ENCODE measurements at regions not wholly inside any gene's neighbourhood (a gene's known extent, or its start where the extent isn't known, plus 50 kb on each side); places are given as distances from the start of the nearest gene placed in this dataset.
"Not testable (repeated sequence)": the region's sequence is repeated elsewhere in the genome, so short reads cannot be mapped to it uniquely, and the experiment has no call there.

- H3K36me3 ChIP-seq (ENCODE audit: control insufficient read depth in 2 of 3, insufficient read depth in 3 of 3, low read length in 3 of 3); H3K4me1 Mint-ChIP-seq; intact Hi-C loops (cut with micrococcal nuclease); DNase-seq; H3K36me3 Mint-ChIP-seq; H3K27me3 Mint-ChIP-seq; H3K27ac ChIP-seq (ENCODE audit: low read depth, low read length); ATAC-seq; H3K9me3 ChIP-seq (ENCODE audit: control insufficient read depth in 2 of 3, low read length in 3 of 3); H3K27me3 ChIP-seq (ENCODE audit: control insufficient read depth in 2 of 2, insufficient read depth in 2 of 2, low read length in 2 of 2); H3K4me3 ChIP-seq (ENCODE audit: low read length); H3K4me1 ChIP-seq (ENCODE audit: control insufficient read depth in 2 of 2, insufficient read depth in 2 of 2, low read length in 2 of 2); POLR2A ChIA-PET; CTCF ChIA-PET; H3K27ac Mint-ChIP-seq; H3K4me3 Mint-ChIP-seq; H3K9me3 Mint-ChIP-seq: not testable (repeated sequence)
Observed at GRCh38 chr4:118432359-118432758, 79.6 kb upstream of the PRSS12 start.

GRCh38 chr4:118433612-118434375 lies 81.0 kb upstream of the PRSS12 start:
- ATAC-seq; H3K27ac Mint-ChIP-seq; H3K36me3 ChIP-seq (ENCODE audit: control insufficient read depth in 2 of 3, insufficient read depth in 3 of 3, low read length in 3 of 3); intact Hi-C loops (cut with micrococcal nuclease); H3K9me3 Mint-ChIP-seq; H3K9me3 ChIP-seq (ENCODE audit: control insufficient read depth in 2 of 3, low read length in 3 of 3); H3K27me3 ChIP-seq (ENCODE audit: control insufficient read depth in 2 of 2, insufficient read depth in 2 of 2, low read length in 2 of 2); H3K4me1 ChIP-seq (ENCODE audit: control insufficient read depth in 2 of 2, insufficient read depth in 2 of 2, low read length in 2 of 2); POLR2A ChIA-PET; H3K27me3 Mint-ChIP-seq; CTCF ChIA-PET; DNase-seq; H3K4me3 Mint-ChIP-seq; H3K36me3 Mint-ChIP-seq; H3K4me1 Mint-ChIP-seq; H3K4me3 ChIP-seq (ENCODE audit: low read length); H3K27ac ChIP-seq (ENCODE audit: low read depth, low read length): not testable (repeated sequence)

- H3K9me3 Mint-ChIP-seq; H3K27me3 Mint-ChIP-seq; H3K9me3 ChIP-seq (ENCODE audit: control insufficient read depth in 2 of 3, low read length in 3 of 3); H3K27me3 ChIP-seq (ENCODE audit: control insufficient read depth in 2 of 2, insufficient read depth in 2 of 2, low read length in 2 of 2); CTCF ChIA-PET; ATAC-seq; H3K4me1 ChIP-seq (ENCODE audit: control insufficient read depth in 2 of 2, insufficient read depth in 2 of 2, low read length in 2 of 2); H3K4me3 Mint-ChIP-seq; H3K4me3 ChIP-seq (ENCODE audit: low read length); intact Hi-C loops (cut with micrococcal nuclease); H3K4me1 Mint-ChIP-seq; H3K36me3 ChIP-seq (ENCODE audit: control insufficient read depth in 2 of 3, insufficient read depth in 3 of 3, low read length in 3 of 3); H3K36me3 Mint-ChIP-seq; H3K27ac ChIP-seq (ENCODE audit: low read depth, low read length); POLR2A ChIA-PET; DNase-seq; H3K27ac Mint-ChIP-seq: not testable (repeated sequence)
Observed at GRCh38 chr4:118435415-118435814, 82.6 kb upstream of the PRSS12 start.

GRCh38 chr4:118442115-118442837 lies 89.5 kb upstream of the PRSS12 start:
- H3K4me3 Mint-ChIP-seq; POLR2A ChIA-PET; ATAC-seq; DNase-seq; CTCF ChIA-PET; H3K27me3 Mint-ChIP-seq; H3K9me3 Mint-ChIP-seq; H3K4me1 ChIP-seq (ENCODE audit: control insufficient read depth in 2 of 2, insufficient read depth in 2 of 2, low read length in 2 of 2); H3K4me3 ChIP-seq (ENCODE audit: low read length); H3K27ac Mint-ChIP-seq; H3K27ac ChIP-seq (ENCODE audit: low read depth, low read length); H3K9me3 ChIP-seq (ENCODE audit: control insufficient read depth in 2 of 3, low read length in 3 of 3); H3K4me1 Mint-ChIP-seq; H3K36me3 ChIP-seq (ENCODE audit: control insufficient read depth in 2 of 3, insufficient read depth in 3 of 3, low read length in 3 of 3); H3K27me3 ChIP-seq (ENCODE audit: control insufficient read depth in 2 of 2, insufficient read depth in 2 of 2, low read length in 2 of 2); H3K36me3 Mint-ChIP-seq; intact Hi-C loops (cut with micrococcal nuclease): not testable (repeated sequence)

- ATAC-seq; CTCF ChIA-PET; H3K9me3 Mint-ChIP-seq; POLR2A ChIA-PET; H3K4me3 ChIP-seq (ENCODE audit: low read length); intact Hi-C loops (cut with micrococcal nuclease); H3K36me3 ChIP-seq (ENCODE audit: control insufficient read depth in 2 of 3, insufficient read depth in 3 of 3, low read length in 3 of 3); H3K9me3 ChIP-seq (ENCODE audit: control insufficient read depth in 2 of 3, low read length in 3 of 3); H3K27me3 Mint-ChIP-seq; DNase-seq; H3K27ac Mint-ChIP-seq; H3K27ac ChIP-seq (ENCODE audit: low read depth, low read length); H3K4me1 Mint-ChIP-seq; H3K36me3 Mint-ChIP-seq; H3K4me3 Mint-ChIP-seq; H3K4me1 ChIP-seq (ENCODE audit: control insufficient read depth in 2 of 2, insufficient read depth in 2 of 2, low read length in 2 of 2); H3K27me3 ChIP-seq (ENCODE audit: control insufficient read depth in 2 of 2, insufficient read depth in 2 of 2, low read length in 2 of 2): not testable (repeated sequence)
Observed at GRCh38 chr4:118447397-118447796, 94.6 kb upstream of the PRSS12 start.

GRCh38 chr4:118454857-118455256 lies 102.1 kb upstream of the PRSS12 start:
- H3K9me3 ChIP-seq (ENCODE audit: control insufficient read depth in 2 of 3, low read length in 3 of 3); H3K27me3 ChIP-seq (ENCODE audit: control insufficient read depth in 2 of 2, insufficient read depth in 2 of 2, low read length in 2 of 2); H3K27ac Mint-ChIP-seq; H3K36me3 Mint-ChIP-seq; H3K4me3 ChIP-seq (ENCODE audit: low read length); H3K27ac ChIP-seq (ENCODE audit: low read depth, low read length); ATAC-seq; H3K9me3 Mint-ChIP-seq; H3K36me3 ChIP-seq (ENCODE audit: control insufficient read depth in 2 of 3, insufficient read depth in 3 of 3, low read length in 3 of 3); DNase-seq; H3K27me3 Mint-ChIP-seq; H3K4me1 Mint-ChIP-seq; intact Hi-C loops (cut with micrococcal nuclease); H3K4me3 Mint-ChIP-seq; H3K4me1 ChIP-seq (ENCODE audit: control insufficient read depth in 2 of 2, insufficient read depth in 2 of 2, low read length in 2 of 2); POLR2A ChIA-PET; CTCF ChIA-PET: not testable (repeated sequence)

- H3K4me1 ChIP-seq (ENCODE audit: control insufficient read depth in 2 of 2, insufficient read depth in 2 of 2, low read length in 2 of 2); H3K27ac Mint-ChIP-seq; H3K9me3 ChIP-seq (ENCODE audit: control insufficient read depth in 2 of 3, low read length in 3 of 3); H3K27me3 ChIP-seq (ENCODE audit: control insufficient read depth in 2 of 2, insufficient read depth in 2 of 2, low read length in 2 of 2); H3K27ac ChIP-seq (ENCODE audit: low read depth, low read length); H3K27me3 Mint-ChIP-seq; H3K4me3 Mint-ChIP-seq; H3K4me1 Mint-ChIP-seq; CTCF ChIA-PET; ATAC-seq; H3K36me3 Mint-ChIP-seq; POLR2A ChIA-PET; H3K9me3 Mint-ChIP-seq; H3K36me3 ChIP-seq (ENCODE audit: control insufficient read depth in 2 of 3, insufficient read depth in 3 of 3, low read length in 3 of 3); DNase-seq; H3K4me3 ChIP-seq (ENCODE audit: low read length); intact Hi-C loops (cut with micrococcal nuclease): not testable (repeated sequence)
Observed at GRCh38 chr4:118461435-118461834, 108.6 kb upstream of the PRSS12 start.
